Upper lobe of right lung (tissue), 1 donor: ENCODE measurements at regions not wholly inside any gene's neighbourhood (a gene's known extent, or its start where the extent isn't known, plus 50 kb on each side); places are given as distances from the start of the nearest gene placed in this dataset.

Experiments used
- ATAC-seq: fragments of 200-7000 bp; cut with Tn5 transposase; one replicate; pipeline ENCODE4 v1.9.1; 2020; ENCODE audit warnings: mild to moderate bottlenecking, moderate library complexity
- DNase-seq: peaks from one replicate; pipeline ENCODE4 v3.0.0-alpha.2; 2020
- H3K27ac ChIP-seq: fragments of 200-600 bp; one replicate; pipeline ENCODE4 v1.8.0; 2022
- H3K27me3 ChIP-seq: fragments of 200-600 bp; one replicate; pipeline ENCODE4 v1.8.0; 2022; ENCODE audit warnings: mild to moderate bottlenecking
- H3K36me3 ChIP-seq: fragments of 200-600 bp; one replicate; pipeline ENCODE4 v1.8.0; 2022
- H3K4me1 ChIP-seq: fragments of 200-600 bp; one replicate; pipeline ENCODE4 v1.8.0; 2022
- H3K4me3 ChIP-seq: fragments of 200-600 bp; one replicate; pipeline ENCODE4 v1.8.0; 2022; ENCODE audit warnings: mild to moderate bottlenecking
- H3K9me3 ChIP-seq: fragments of 200-600 bp; one replicate; pipeline ENCODE4 v1.8.0; 2022
- CTCF ChIP-seq: fragments of 200-600 bp; IDR thresholded peaks from one replicate; pipeline ENCODE4 v1.8.0; 2022; ENCODE audit warnings: antibody characterized with exemption
- intact Hi-C: fragments of 100-400 bp; cut with DNase I; formaldehyde crosslinking; loops from one replicate; pipeline ENCODE4 v1.11.0; 2022
- donor health status: DM: no; HTN: yes; CAD: no; lungs with severe emphysema.

- ATAC-seq: no peak
- intact Hi-C loops: no loop called here
Observed at GRCh38 chr17:45681706-45682105, 102.4 kb upstream of the CRHR1 start.

GRCh38 chr17:45686250-45686649, 97.9 kb upstream of the CRHR1 start:
- intact Hi-C loops: no loop called here
- TF ChIP-seq CTCF: no peak
- no peak for DNase-seq

More at GRCh38 chr17:45681706-45682105, 102.4 kb upstream of the CRHR1 start:
- Histone ChIP-seq H3K36me3 (no peaks in the 10 kb centered on the region), H3K9me3 (no peaks in the 10 kb centered on the region), H3K4me1 (no peaks in the 10 kb centered on the region), H3K4me3 (no peak overlapping the region), H3K27ac (no peak overlapping the region), H3K27me3 (peaks cover 8% of the 10 kb centered on the region)
- TF ChIP-seq CTCF: no peak
- DNase-seq: no peak

GRCh38 chr17:45687594-45687993, 96.5 kb upstream of the CRHR1 start:
- Histone ChIP-seq H3K27ac (no peak overlapping the region), H3K36me3 (no peaks in the 10 kb centered on the region), H3K4me1 (no peaks in the 10 kb centered on the region), H3K27me3 (peaks cover 30% of the 10 kb centered on the region), H3K9me3 (no peaks in the 10 kb centered on the region), H3K4me3 (no peak overlapping the region)
- TF ChIP-seq CTCF: no peak
- DNase-seq (no peak), ATAC-seq (no peak)
- intact Hi-C loops: no loop called here

More at GRCh38 chr17:45686250-45686649, 97.9 kb upstream of the CRHR1 start:
- Histone ChIP-seq H3K4me1 (no peaks in the 10 kb centered on the region), H3K27me3 (peaks cover 19% of the 10 kb centered on the region), H3K36me3 (no peaks in the 10 kb centered on the region), H3K4me3 (no peak overlapping the region), H3K9me3 (no peaks in the 10 kb centered on the region), H3K27ac (no peak overlapping the region)
- no peak for ATAC-seq

GRCh38 chr17:45688353-45688752, 95.8 kb upstream of the CRHR1 start:
- Histone ChIP-seq H3K4me1 (no peaks in the 10 kb centered on the region), H3K4me3 (no peak overlapping the region), H3K36me3 (no peaks in the 10 kb centered on the region), H3K9me3 (no peaks in the 10 kb centered on the region), H3K27ac (no peak overlapping the region), H3K27me3 (peaks cover 33% of the 10 kb centered on the region)
- ATAC-seq: no peak
- no peak for TF ChIP-seq CTCF
- no peak for DNase-seq
- intact Hi-C loops: no loop called here

GRCh38 chr17:45688820-45689219, 95.3 kb upstream of the CRHR1 start:
- Histone ChIP-seq H3K4me1 (no peaks in the 10 kb centered on the region), H3K9me3 (no peaks in the 10 kb centered on the region), H3K27ac (no peak overlapping the region), H3K4me3 (no peak overlapping the region), H3K36me3 (no peaks in the 10 kb centered on the region), H3K27me3 (peaks cover 33% of the 10 kb centered on the region)
- no peak for ATAC-seq
- no peak for TF ChIP-seq CTCF
- intact Hi-C loops: no loop called here
- no peak for DNase-seq

- no peaks in the 10 kb centered on the region for H3K9me3 ChIP-seq
- peaks cover 33% of the 10 kb centered on the region for H3K27me3 ChIP-seq
- H3K4me1 ChIP-seq: no peaks in the 10 kb centered on the region
- ATAC-seq (no peak), DNase-seq (no peak)
- H3K36me3 ChIP-seq: no peaks in the 10 kb centered on the region
- no peak for TF ChIP-seq CTCF
- H3K4me3 ChIP-seq: no peak overlapping the region
- no peak overlapping the region for H3K27ac ChIP-seq
- intact Hi-C loops: no loop called here
Observed at GRCh38 chr17:45689451-45689850, 94.7 kb upstream of the CRHR1 start.
